Mesodermal cell (in vitro differentiated cells): ENCODE measurements at regions not wholly inside any gene's neighbourhood (a gene's known extent, or its start where the extent isn't known, plus 50 kb on each side); places are given as distances from the start of the nearest gene placed in this dataset.

Experiments used
- H3K27ac ChIP-seq: 2 replicates; pipeline ENCODE4 v1.7.0; 2013; ENCODE audit warnings: mild to moderate bottlenecking, low read depth, low read length, moderate library complexity; ENCODE audit not compliant: severe bottlenecking
- H3K36me3 ChIP-seq: 2 replicates; pipeline ENCODE4 v1.7.1; 2013; ENCODE audit warnings: mild to moderate bottlenecking, low read length, moderate library complexity; ENCODE audit not compliant: control insufficient read depth, insufficient read depth
- H3K4me1 ChIP-seq: one replicate; pipeline ENCODE4 v1.7.1; 2013; ENCODE audit warnings: mild to moderate bottlenecking, low read length; ENCODE audit not compliant: insufficient read depth, control insufficient read depth, poor library complexity, severe bottlenecking
- H3K4me3 ChIP-seq: 2 replicates; pipeline ENCODE4 v1.7.0; 2013; ENCODE audit warnings: low read length, control low read depth, mild to moderate bottlenecking; ENCODE audit not compliant: insufficient read depth, poor library complexity, severe bottlenecking; ENCODE audit errors: extremely low read depth
- H3K9me3 ChIP-seq: 2 replicates; pipeline ENCODE4 v1.7.1; 2013; ENCODE audit warnings: mild to moderate bottlenecking, low read length, moderate library complexity; ENCODE audit not compliant: control insufficient read depth
- WGBS, 2 experiments: methylation state at CpG; one replicate each; pipeline ENCODE4 v1.1.5; 2013; ENCODE audit warnings: missing lambda C conversion rate in 2 of 2; ENCODE audit not compliant: insufficient coverage in 2 of 2; 5-methylcytosine and 5-hydroxymethylcytosine counted together

GRCh38 chr2:16151651-16152050 is 211.3 kb downstream of the MYCN start:
- Histone ChIP-seq H3K36me3 (no peaks in the 10 kb centered on the region), H3K4me3 (no peak overlapping the region), H3K27ac (no peak overlapping the region), H3K9me3 (no peaks in the 10 kb centered on the region), H3K4me1 (no peaks in the 10 kb centered on the region)
- 70 to 100% methylated on average over 2 to 3 of the region's 4 CpGs for whole genome bisulfite sequencing, 2 experiments

GRCh38 chr2:16151281-16151570 is 210.9 kb downstream of the MYCN start:
- Histone ChIP-seq H3K27ac (no peak overlapping the region), H3K9me3 (no peaks in the 10 kb centered on the region), H3K36me3 (no peaks in the 10 kb centered on the region), H3K4me3 (no peak overlapping the region), H3K4me1 (no peaks in the 10 kb centered on the region)
- WGBS, 2 experiments: 89 to 92% methylated on average over 3 of the region's 3 CpGs

GRCh38 chr2:16150456-16151280 is 210.3 kb downstream of the MYCN start:
- Histone ChIP-seq H3K36me3 (no peaks in the 10 kb centered on the region), H3K4me1 (no peaks in the 10 kb centered on the region), H3K9me3 (no peaks in the 10 kb centered on the region), H3K4me3 (no peak overlapping the region), H3K27ac (no peak overlapping the region)
- 80 to 88% methylated on average over 1 to 4 of the region's 5 CpGs for WGBS, 2 experiments

GRCh38 chr2:16149349-16150243 is 209.2 kb downstream of the MYCN start:
- 94% methylated on average over 13 to 16 of the region's 17 CpGs for WGBS, 2 experiments
- no peak overlapping the region for H3K27ac ChIP-seq
- H3K9me3 ChIP-seq: no peaks in the 10 kb centered on the region
- H3K36me3 ChIP-seq: no peaks in the 10 kb centered on the region
- H3K4me1 ChIP-seq: no peaks in the 10 kb centered on the region
- no peak overlapping the region for H3K4me3 ChIP-seq

- Histone ChIP-seq H3K4me1 (no peaks in the 10 kb centered on the region), H3K27ac (no peak overlapping the region), H3K4me3 (no peak overlapping the region), H3K9me3 (no peaks in the 10 kb centered on the region), H3K36me3 (no peaks in the 10 kb centered on the region)
- WGBS, 2 experiments: 86 to 95% methylated on average over 5 to 6 of the region's 6 CpGs
Observed at GRCh38 chr2:16148632-16149348, 208.4 kb downstream of the MYCN start.

GRCh38 chr2:16142383-16143361 is 202.3 kb downstream of the MYCN start:
- Histone ChIP-seq H3K4me3 (no peak overlapping the region), H3K9me3 (no peaks in the 10 kb centered on the region), H3K4me1 (no peaks in the 10 kb centered on the region), H3K27ac (no peak overlapping the region), H3K36me3 (no peaks in the 10 kb centered on the region)
- 98 to 100% methylated on average over 5 to 7 of the region's 9 CpGs for WGBS, 2 experiments

- H3K4me3 ChIP-seq: no peak overlapping the region
- H3K27ac ChIP-seq: no peak overlapping the region
- no peaks in the 10 kb centered on the region for H3K9me3 ChIP-seq
- no CpG with 5 or more reads among the region's 2 CpGs for WGBS, 2 experiments
- H3K4me1 ChIP-seq: no peaks in the 10 kb centered on the region
- no peaks in the 10 kb centered on the region for H3K36me3 ChIP-seq
Observed at GRCh38 chr2:16141641-16141921, 201.2 kb downstream of the MYCN start.

- Histone ChIP-seq H3K9me3 (no peaks in the 10 kb centered on the region), H3K36me3 (no peaks in the 10 kb centered on the region), H3K4me1 (no peaks in the 10 kb centered on the region), H3K27ac (no peak overlapping the region), H3K4me3 (no peak overlapping the region)
- WGBS, 2 experiments: 88 to 96% methylated on average over 4 to 6 of the region's 7 CpGs
Observed at GRCh38 chr2:16140771-16141640, 200.7 kb downstream of the MYCN start.

- no peaks in the 10 kb centered on the region for H3K4me1 ChIP-seq
- H3K27ac ChIP-seq: no peak overlapping the region
- no peak overlapping the region for H3K4me3 ChIP-seq
- H3K9me3 ChIP-seq: no peaks in the 10 kb centered on the region
- no peaks in the 10 kb centered on the region for H3K36me3 ChIP-seq
- 95 to 100% methylated on average over 4 to 6 of the region's 9 CpGs for WGBS, 2 experiments
Observed at GRCh38 chr2:16139663-16140615, 199.6 kb downstream of the MYCN start.
